ENCODE measurements at regions not wholly inside any gene's neighbourhood (a gene's known extent, or its start where the extent isn't known, plus 50 kb on each side); places are given as distances from the start of the nearest gene placed in this dataset.

DNA sequence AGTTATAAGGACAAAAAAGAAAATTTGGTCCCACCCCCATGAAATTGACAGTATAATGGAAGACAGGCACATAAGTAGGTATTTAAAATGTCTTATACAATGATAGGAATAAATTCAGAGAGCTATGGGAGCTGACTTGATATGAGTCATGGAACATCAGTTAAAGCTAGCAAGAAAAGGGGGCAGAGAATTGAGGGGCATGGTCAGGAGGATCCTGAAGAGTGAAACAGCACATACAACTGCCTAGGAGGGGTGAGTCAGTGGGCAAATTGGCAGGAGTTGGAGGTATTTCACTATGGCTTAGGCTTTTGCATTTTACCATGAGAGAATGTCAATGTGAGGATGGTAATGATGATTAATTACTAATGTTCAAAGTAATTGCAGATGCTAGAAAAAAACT is 95.4 kb upstream of the BANK1 start:
- TF ChIP-seq, protein P1, sequence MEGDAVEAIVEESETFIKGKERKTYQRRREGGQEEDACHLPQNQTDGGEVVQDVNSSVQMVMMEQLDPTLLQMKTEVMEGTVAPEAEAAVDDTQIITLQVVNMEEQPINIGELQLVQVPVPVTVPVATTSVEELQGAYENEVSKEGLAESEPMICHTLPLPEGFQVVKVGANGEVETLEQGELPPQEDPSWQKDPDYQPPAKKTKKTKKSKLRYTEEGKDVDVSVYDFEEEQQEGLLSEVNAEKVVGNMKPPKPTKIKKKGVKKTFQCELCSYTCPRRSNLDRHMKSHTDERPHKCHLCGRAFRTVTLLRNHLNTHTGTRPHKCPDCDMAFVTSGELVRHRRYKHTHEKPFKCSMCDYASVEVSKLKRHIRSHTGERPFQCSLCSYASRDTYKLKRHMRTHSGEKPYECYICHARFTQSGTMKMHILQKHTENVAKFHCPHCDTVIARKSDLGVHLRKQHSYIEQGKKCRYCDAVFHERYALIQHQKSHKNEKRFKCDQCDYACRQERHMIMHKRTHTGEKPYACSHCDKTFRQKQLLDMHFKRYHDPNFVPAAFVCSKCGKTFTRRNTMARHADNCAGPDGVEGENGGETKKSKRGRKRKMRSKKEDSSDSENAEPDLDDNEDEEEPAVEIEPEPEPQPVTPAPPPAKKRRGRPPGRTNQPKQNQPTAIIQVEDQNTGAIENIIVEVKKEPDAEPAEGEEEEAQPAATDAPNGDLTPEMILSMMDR (conservative IDR thresholded peaks at IDR 0.05 in 1 of 2, IDR thresholded peaks at IDR 0.05 in 1 of 2; ENCODE audit: low read depth in 1 of 2, low read length in 2 of 2): no peak
- no peak for TF ChIP-seq EZH2 (IDR thresholded peaks at IDR 0.05; ENCODE audit: low read length, missing control alignments)
